ENCODE measurements at regions not wholly inside any gene's neighbourhood (a gene's known extent, or its start where the extent isn't known, plus 50 kb on each side); places are given as distances from the start of the nearest gene placed in this dataset.
"Not testable (repeated sequence)": the region's sequence is repeated elsewhere in the genome, so short reads cannot be mapped to it uniquely, and the experiment has no call there.

DNA sequence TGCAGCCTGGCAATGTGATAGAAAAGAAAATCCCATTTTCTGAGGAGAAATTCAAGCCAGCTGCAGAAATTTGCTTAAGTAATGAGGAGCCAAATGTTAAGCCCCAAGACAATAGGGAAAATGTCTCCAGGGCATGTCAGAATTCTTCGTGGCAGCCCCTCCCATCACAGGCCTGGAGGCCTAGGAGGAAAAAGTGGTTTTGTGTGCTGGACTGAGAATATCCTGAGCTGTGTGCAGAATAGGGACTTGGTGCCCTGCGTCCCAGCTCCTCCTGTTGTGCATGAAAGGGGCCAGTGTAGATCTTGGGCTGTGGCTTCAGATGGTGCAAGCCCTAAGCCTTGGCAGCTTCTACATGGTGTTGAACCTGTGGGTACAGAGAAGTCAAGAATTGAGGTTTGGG lies 948.3 kb downstream of the METTL15 start:
- DNase-seq (ENCODE audit: low read depth in 2 of 2): not testable (repeated sequence)

DNA sequence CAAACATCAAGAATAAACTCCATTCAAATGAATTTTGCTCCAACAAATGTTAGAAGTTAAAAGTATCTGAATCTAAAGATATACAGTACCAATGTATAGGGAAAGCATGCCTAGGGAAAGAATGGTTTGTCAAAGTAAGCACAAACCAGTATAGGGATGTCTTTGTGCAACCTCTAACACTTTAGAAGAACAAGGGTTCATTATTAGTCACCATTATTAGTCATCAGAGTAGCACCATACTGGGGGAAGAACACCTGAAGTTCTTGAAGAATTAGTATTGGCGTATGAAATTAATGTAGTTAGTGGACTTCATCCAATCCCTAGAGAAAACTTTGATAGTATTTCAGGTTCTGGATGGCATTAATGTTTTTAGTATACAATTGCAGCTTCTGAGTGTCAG lies 943.7 kb downstream of the METTL15 start:
- DNase-seq (ENCODE audit: low read depth in 2 of 2): no peak

GRCh38 chr11:29050962-29051361 lies 942.8 kb downstream of the METTL15 start:
- not testable (repeated sequence) for DNase-seq (ENCODE audit: low read depth in 2 of 2)

- DNase-seq (ENCODE audit: low read depth in 2 of 2): no peak
Observed at GRCh38 chr11:29040489-29040888, 932.3 kb downstream of the METTL15 start.

- no peak for DNase-seq (ENCODE audit: low read depth in 2 of 2)
Observed at GRCh38 chr11:29032384-29033149, 924.4 kb downstream of the METTL15 start.

GRCh38 chr11:29029452-29029851 lies 921.3 kb downstream of the METTL15 start:
- no peak for DNase-seq (ENCODE audit: low read depth in 2 of 2)

DNA sequence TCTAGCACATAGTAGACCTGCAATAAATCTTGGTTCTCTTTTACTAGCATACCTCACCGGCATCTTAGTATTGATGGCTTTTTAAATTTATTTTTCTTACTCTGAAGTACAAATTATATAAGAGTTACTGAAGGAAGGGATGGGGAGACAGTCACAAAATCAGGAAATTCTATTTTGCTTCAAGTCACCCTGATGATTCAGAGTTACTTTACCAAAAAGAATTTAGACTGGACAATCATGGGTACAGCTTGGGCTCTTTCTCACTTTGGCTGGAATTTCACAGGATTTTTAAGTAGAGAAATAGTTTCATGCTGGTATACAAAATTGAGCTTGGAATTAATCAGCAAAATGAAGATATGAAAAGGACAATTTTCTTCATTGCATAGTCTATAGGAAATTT lies 919.2 kb downstream of the METTL15 start:
- no peak for DNase-seq (ENCODE audit: low read depth in 2 of 2)

GRCh38 chr11:29026286-29026685 lies 918.1 kb downstream of the METTL15 start:
- DNase-seq (ENCODE audit: low read depth in 2 of 2): no peak

DNA sequence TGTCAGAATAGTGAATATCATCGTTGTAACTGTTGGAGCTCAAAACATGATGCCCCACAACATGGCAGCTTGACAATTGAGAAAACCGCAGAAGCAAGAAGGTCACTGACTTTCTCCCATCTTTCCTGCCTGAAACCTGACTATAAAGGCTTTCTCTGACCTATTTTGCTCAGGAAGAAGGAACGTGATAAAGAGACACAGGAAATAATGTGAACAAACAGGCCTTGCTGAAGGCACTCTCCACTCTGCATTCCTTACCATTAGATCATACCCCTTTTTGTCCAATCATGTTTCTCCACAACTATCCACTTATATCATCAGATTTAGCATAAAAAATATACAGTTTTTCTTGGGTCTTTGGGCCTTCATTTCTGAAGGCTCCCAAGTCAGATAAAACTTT lies 916.8 kb downstream of the METTL15 start:
- DNase-seq (ENCODE audit: low read depth in 2 of 2): no peak

DNA sequence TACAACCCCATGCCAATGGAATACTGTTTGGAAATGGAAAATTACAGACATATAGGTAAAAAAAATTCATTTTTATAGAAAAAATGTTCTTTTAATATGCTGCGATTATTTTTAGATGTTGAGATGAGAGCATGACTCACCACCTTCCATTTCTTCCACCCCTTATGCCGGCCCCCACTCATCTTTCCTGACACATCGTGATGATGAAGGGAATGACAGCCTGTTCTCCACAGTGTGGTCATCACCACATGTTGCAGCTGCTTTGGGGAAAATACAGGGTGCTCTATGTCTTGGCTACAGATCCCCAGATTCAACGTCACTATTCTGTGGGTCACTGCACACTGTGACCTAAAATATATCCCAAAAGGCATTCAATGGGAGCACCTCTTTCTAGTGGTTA lies 916.2 kb downstream of the METTL15 start:
- no peak for DNase-seq (ENCODE audit: low read depth in 2 of 2)

GRCh38 chr11:29023761-29024160 lies 915.6 kb downstream of the METTL15 start:
- no peak for DNase-seq (ENCODE audit: low read depth in 2 of 2)

DNA sequence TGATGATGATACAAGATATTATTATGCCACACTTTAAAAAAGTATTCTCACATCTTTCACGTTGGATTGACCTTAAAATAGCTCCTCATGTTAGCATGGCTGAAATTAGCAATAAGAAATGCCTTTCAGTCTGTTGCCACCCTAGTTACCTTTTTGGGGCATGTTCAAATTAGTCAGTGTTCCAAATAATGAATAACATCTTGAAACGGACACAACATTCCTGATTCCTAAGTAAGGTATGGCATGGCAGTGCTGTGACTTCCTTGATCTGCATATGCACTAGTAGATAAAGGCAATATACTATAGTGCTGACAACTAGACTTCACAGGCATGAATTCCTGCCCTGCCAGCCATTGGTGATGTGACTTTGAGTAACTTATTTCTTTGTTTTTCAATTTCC lies 914.5 kb downstream of the METTL15 start:
- no peak for DNase-seq (ENCODE audit: low read depth in 2 of 2)

DNA sequence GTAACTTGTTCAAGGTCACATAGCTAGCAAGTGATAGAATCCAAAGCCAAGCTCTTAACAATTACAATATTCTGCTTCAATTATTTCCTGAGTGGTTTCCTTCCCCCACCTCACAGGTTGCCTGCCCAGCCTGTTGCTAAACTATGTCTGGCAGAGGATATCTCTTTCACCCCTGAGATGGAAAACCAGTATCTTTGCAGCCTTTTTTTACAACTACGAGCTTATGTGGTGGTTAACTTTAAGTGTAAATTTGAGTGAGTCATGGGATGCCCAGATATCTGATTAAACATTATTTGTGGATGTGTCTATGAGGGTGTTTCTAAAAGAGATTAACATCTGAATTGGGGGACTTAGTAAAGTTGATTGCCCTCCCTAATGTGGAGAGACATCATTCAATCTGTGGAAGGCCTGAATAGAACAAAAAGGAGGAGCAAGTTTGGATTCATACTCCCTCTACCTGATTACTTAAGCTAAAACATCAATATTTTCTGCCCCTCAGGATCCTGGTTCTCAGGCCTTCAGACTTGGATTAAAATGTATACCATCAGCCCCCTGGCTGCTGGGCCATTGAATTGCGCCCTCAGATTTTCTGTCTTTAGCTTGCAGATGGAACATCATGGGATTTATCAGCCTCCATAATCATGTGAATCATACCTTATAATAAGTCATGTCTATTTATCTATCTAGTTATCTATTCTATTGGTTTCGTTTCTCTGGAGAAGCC lies 911.9 kb downstream of the METTL15 start:
- DNase-seq (ENCODE audit: low read depth in 2 of 2): no peak

DNA sequence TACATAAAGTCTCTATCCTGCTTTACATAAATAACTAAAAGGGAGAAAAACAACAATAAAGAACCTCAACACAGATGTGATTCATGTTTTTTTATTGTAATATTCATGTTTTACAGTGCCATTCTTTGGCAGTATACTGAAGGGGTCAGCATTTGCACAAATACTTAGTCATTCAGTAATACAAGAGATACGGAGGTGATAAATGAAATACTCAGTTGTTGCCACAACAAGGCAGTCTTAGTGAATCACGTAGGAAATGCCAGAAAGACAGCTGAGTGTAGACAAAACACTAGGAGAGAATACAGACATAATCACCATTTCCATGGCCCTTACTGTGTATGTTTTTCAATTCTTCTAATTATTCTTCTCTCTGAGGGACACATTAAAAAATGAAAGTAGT lies 910.4 kb downstream of the METTL15 start:
- no peak for DNase-seq (ENCODE audit: low read depth in 2 of 2)

- DNase-seq (ENCODE audit: low read depth in 2 of 2): no peak
Observed at GRCh38 chr11:29017941-29018340, 909.8 kb downstream of the METTL15 start.

DNA sequence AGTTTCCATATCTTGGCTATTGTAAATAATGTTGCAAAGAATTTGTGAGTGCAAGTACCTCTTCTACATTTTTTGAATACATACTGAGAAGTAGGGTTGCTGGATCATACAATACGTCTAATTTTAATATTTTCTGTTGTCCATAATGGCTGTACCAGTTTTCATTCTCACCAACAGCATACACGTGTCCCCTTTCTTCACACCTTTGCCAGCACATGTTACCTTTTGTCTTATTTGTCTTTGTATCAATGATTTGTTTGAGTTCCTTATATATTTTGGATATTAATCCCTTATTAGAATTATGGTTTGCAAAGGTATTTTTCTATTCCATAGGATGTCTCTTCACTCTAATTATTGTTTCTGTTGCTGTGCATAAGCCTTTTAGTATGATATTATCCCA lies 904.3 kb downstream of the METTL15 start:
- no peak for DNase-seq (ENCODE audit: low read depth in 2 of 2)

- DNase-seq (ENCODE audit: low read depth in 2 of 2): no peak
Observed at GRCh38 chr11:29009426-29009825, 901.2 kb downstream of the METTL15 start.

- DNase-seq (ENCODE audit: low read depth in 2 of 2): no peak
Observed at GRCh38 chr11:29008481-29008880, 900.3 kb downstream of the METTL15 start.

- DNase-seq (ENCODE audit: low read depth in 2 of 2): no peak
Observed at GRCh38 chr11:29006668-29007067, 898.5 kb downstream of the METTL15 start.

DNA sequence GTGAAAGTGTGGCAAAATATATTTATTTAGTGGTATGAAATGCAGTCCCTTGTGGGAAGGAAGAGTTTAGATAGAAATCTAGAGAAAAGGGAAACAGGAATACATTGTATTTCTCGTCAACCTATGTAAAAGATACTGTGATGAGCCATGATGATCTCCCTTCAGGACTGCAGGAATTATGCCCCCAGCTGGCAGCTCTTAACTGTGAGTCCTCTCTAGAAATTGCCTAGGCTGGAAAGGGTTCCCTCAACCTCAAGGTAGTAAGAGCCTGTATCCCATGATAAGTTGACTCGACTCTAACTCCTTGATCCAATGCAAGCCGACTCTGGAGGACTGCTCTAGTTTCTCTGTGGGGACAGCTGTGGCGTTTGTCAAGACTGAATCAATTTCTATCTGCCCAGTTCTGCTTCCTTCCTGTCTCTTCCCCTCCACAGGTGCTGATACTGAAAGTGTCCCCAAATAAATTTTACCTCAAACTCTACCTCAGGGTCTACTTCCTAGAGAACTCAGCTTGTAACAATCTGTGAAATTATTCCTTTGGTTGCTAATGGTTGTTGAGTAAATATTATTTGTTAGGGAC lies 897.3 kb downstream of the METTL15 start:
- no peak for DNase-seq (ENCODE audit: low read depth in 2 of 2)

- DNase-seq (ENCODE audit: low read depth in 2 of 2): no peak
Observed at GRCh38 chr11:29002816-29003215, 894.6 kb downstream of the METTL15 start.

DNA sequence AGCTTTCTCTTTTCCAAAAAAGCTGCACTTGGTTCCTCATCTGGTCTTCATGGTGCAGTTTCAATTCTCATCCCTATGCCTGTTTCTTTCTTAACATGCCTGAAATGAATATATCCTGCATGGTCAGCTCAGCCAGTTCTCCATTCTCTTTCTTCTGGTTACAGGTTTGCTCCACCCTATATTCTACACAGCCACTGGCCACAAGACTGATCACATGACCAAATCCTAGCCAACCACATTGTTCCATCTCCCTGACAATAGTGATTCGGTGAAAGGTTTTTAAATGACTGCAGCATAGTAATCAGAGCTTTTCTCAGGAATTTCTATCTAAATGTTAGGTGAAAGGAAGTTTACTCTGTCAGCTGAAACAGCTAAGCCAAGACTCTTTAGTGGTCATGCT lies 891.4 kb downstream of the METTL15 start:
- no peak for DNase-seq (ENCODE audit: low read depth in 2 of 2)

GRCh38 chr11:28992996-28993395 lies 884.8 kb downstream of the METTL15 start:
- no peak for DNase-seq (ENCODE audit: low read depth in 2 of 2)
